ENCODE measurements at regions not wholly inside any gene's neighbourhood (a gene's known extent, or its start where the extent isn't known, plus 50 kb on each side); places are given as distances from the start of the nearest gene placed in this dataset.
A peak's percentile ranks its signal among the peaks of the same experiment; 100 is the strongest.

GRCh38 chr2:111657351-111657975 is 226.5 kb downstream of the ANAPC1 start:
- DNase-seq: no peak

DNA sequence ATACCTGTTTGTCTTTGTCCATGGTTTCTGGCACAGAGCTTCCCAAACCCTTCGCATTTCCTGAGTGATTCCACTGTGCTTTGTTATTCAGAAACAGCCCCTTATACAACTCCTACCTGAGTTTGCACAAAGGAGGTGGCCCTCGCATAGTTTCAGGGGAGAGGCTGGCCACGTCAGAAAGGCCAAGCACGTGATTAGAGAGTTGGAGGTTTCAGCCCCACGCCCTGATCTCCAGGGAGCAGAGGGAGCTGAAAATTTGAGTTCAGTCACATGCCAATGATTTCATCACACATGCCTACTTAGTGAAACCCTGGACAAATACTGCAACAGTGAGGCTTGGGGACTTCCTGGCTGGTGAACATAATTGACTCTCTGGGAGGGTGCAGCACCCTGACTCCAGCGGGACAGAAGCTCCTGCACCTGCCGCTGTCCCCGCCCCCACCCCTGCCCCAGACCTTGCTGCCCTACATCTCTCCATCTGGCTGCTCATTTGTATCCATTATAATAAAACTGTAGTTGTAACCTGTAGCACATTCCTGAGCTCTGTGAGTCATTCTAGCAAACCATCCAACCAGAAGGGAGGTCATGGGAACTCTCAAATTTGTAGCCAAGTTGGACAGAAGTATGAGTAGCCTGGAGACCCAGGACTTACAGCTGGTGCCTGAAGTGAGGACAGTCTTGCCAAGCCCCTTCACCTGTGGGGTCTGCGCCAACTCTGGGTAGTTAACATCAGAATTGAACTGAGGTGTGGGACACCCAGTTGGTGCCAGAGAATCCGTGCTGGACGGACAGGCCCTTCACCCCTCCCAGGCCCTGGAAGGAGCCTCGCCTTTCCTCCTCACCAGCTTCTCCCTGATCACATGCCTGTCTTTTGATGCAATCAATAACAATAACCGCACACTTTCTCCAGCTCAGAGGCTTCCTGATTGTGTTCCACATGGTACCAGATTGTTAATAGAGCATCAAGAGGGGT is 224.3 kb downstream of the ANAPC1 start:
- no peak for DNase-seq
- in situ Hi-C loops (cut with MboI; ENCODE audit: low pct_unique_long_range_greater_than_20kb, low sequenced_read_pairs): no loop called here

More at GRCh38 chr2:111657351-111657975, 226.5 kb downstream of the ANAPC1 start:
- in situ Hi-C loops (cut with MboI; ENCODE audit: low pct_unique_long_range_greater_than_20kb, low sequenced_read_pairs): no loop called here

DNA sequence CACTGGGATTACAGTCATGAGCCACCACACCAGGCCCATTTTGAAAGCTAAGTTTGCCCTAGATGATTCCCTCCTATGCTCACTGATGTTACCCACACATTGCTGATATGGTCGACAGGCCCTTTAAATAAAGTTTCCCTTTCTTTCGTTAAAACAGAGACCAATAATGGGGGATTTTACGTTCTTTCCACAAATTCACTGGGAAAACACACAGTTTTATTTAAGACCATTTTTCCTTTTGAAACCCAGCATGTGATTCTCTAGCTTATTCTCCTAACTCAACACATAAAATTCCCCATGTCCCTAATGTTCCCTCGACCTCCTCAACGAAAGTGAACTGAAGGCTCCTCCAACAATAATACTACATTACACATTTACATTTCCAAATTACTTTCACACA is 223.2 kb downstream of the ANAPC1 start:
- DNase-seq: no peak
- in situ Hi-C loops (cut with MboI; ENCODE audit: low pct_unique_long_range_greater_than_20kb, low sequenced_read_pairs): no loop called here

- no peak for DNase-seq
- in situ Hi-C loops (cut with MboI; ENCODE audit: low pct_unique_long_range_greater_than_20kb, low sequenced_read_pairs): no loop called here
These were observed 222.6 kb downstream of the ANAPC1 start for GRCh38 chr2:111661286-111661940.

DNA sequence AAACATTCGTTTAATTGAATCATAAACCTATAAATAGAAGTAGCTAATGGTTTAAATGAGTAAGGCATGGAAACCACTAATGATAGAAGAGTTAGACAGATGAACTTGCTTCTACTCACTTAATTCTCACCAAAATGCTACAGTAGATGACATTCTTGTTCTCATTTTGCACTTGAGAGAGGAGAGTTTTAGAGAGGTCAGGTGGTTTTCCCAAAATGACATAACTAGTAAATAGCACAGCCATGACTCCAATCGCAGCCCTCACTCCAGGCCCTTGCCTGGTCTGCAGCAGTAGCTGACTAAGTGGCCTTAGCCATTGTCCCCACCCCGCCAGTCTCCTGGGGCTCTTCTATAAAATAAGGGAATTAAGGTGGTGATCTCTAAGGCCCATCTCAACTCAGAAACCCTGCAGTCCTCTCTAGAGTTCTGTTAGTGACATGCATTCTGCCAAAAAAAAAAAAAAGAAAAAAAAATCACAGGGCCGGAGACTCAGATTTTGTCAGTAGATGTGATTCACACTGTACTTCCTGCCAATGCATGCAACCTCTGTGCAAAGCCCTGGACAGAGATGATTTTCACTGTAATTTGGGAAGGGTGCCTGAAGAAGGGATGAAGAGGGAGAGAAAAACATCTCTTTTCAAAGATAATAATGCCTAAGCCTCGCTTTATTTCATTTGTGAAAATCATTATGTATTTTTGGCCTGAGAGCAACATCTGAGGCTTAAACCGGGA is 221.8 kb downstream of the ANAPC1 start:
- in situ Hi-C loops (cut with MboI; ENCODE audit: low pct_unique_long_range_greater_than_20kb, low sequenced_read_pairs): no loop called here
- no peak for DNase-seq

- no peak for DNase-seq
- in situ Hi-C loops (cut with MboI; ENCODE audit: low pct_unique_long_range_greater_than_20kb, low sequenced_read_pairs): no loop called here
These were observed 221.1 kb downstream of the ANAPC1 start for GRCh38 chr2:111662771-111663470.

DNA sequence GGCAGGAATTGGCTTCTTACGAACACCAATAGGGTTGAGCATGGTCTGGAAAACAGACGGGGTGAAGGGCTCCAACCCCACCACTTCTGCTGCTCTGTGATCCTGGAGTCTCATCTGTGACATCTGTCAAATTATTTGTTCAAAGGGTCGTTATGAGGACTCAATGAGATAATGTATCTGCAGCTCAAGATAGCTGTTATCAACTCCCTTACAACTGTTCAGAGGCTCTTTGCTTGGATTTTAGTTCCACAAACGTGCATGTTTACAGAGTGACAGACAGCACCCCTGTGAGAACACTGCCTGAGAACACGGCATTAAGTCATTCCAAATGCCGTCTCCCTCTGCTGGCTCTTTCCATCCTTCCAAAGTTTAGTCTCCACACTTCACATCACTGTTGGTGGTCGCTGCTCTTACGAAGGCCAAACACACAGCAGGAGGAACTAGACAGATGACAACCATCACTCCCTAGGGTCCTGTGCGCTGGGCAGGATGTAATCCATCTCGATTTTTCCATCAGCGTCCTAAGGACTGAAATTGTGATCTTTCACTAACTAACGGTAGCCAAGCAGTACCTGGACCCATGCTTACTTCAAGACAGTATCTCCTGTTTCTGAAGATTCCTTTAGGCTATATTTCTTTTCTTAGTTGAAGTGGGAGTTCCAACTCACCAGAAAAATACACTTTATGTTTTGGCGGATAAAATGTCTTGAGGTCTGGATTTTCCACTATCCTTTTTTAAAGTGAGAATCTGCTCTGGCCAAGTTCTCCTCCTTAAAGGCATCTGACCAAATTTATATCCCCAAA is 220.3 kb downstream of the ANAPC1 start:
- no peak for DNase-seq
- in situ Hi-C loops (cut with MboI; ENCODE audit: low pct_unique_long_range_greater_than_20kb, low sequenced_read_pairs): no loop called here

DNA sequence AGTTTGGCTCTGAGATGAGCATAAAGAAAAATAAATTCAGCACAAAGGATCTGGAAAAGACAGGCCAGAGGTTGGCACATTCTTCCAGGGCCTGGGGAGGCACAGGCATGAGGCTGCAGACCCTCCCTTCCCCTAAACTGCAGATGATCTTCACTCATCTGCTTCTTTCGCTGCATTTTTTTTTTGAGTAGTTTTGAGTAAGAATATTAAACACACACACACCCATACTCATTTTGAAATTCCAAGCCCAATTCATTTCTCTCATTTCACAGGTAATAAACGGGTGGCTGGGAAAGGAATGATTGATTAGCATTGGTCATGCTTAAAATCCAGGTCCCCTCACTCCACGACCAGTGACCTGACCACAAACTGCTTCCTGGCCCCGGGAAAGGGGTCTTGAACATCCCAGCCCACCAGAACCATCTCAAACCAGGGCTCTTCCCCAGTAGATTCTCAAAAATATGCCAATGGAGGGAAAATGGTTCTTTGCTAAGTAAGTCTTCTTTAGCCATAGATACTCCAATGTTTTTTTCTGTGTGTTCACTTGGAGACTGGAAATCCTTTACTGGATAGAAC is 219.6 kb downstream of the ANAPC1 start:
- DNase-seq: no peak
- in situ Hi-C loops (cut with MboI; ENCODE audit: low pct_unique_long_range_greater_than_20kb, low sequenced_read_pairs): no loop called here

GRCh38 chr2:111665011-111665410 is 219.0 kb downstream of the ANAPC1 start:
- in situ Hi-C loops (cut with MboI; ENCODE audit: low pct_unique_long_range_greater_than_20kb, low sequenced_read_pairs): no loop called here
- no peak for DNase-seq

DNA sequence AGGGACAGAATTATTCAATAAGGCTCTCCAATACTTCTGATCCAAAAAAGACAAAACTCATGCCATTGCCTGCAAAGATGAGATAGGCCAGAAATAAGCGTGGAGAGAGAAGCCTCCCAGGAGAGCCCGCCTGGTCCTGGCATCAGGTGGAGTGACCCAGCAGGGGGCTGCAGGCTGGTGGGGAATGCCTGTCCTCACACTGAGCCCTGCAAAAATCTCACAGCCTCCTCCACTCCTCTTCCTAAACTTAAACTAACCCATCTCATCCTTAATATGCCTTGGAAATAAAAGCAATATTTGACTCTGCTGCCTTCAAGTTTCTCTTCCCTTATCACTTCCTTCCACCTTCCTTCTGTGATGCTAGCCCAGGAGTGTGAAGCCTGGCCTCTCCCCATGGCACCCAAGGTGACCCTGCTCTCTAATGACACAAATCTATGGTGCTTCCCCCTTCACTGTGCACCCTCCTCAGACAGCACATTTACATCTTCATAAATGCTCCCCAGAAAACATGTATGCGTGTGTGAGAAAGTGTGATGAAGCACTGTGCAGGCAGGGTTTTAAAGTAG is 218.4 kb downstream of the ANAPC1 start:
- in situ Hi-C loops (cut with MboI; ENCODE audit: low pct_unique_long_range_greater_than_20kb, low sequenced_read_pairs): no loop called here
- no peak for DNase-seq

GRCh38 chr2:111666160-111666559 is 217.8 kb downstream of the ANAPC1 start:
- DNase-seq: no peak
- in situ Hi-C loops (cut with MboI; ENCODE audit: low pct_unique_long_range_greater_than_20kb, low sequenced_read_pairs): no loop called here

DNA sequence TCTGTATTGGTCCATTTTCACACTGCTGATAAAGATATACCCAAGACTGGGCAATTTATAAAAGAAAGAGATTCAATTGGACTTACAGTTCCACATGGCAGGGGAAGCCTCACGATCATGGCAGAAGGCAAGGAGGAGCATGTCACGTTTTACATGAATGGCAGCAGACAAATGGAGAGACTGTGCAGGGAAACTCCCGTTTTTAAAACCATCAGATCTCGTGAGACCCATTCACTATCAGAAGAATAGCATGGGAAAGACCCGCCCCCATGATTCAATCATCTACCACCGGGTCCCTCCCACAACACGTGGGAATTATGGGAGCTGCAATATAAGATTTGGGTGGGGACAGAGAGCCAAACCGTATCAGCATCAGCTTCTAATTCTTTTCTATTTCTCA is 217.0 kb downstream of the ANAPC1 start:
- in situ Hi-C loops (cut with MboI; ENCODE audit: low pct_unique_long_range_greater_than_20kb, low sequenced_read_pairs): no loop called here
- no peak for DNase-seq

DNA sequence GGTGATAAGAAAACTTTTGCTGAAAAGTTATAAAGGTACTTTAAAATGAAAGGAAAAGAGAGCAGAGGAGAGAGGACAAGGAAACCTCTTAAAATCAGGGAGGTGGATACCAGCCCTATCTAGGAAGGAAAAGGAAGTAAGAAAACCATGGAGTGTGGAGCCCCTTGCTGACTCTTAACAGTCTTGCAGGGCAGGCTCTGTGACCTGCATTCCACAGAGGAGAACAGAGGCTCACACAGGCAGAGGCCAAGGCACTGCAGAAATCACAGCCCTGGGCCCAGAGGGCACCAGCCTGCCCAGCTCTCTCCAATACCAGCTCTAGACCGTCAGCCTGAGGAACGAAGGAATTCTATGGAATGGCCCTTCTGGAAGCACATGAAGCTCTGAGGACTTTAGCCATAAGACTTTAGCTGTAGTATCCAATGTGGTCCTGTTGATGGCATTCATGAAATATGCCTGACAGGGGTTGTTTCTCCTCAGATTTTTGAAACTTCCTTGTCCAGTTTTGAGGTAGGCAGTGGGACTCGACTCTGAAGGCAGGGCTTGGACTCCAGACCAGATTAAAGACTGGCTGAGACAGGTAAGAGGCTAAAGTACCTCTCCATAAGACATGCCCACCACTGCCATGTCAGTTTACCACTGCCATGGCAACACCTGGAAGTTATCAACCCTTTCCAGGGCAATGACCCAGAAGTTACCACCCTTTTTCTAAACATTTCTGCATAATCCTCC is 216.3 kb downstream of the ANAPC1 start:
- DNase-seq: peak; percentile 70
- in situ Hi-C loops (cut with MboI; ENCODE audit: low pct_unique_long_range_greater_than_20kb, low sequenced_read_pairs): no loop called here

DNA sequence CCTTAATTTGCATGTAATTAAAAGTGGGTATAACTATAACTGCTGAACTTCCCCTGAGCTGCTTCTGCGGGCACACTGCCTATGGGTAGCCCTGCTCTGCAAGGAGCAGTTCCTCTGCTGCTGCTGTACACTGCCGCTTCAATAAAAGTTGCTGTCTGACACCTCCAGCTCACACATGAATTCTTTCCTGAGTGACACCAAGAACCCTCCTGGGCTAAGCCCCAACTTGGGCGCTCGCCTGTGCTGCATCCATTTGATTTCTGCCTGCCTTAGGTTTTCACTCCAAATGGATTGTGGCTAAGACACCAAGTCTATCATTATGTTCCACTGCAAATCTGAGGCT is 215.7 kb downstream of the ANAPC1 start:
- in situ Hi-C loops (cut with MboI; ENCODE audit: low pct_unique_long_range_greater_than_20kb, low sequenced_read_pairs): no loop called here
- DNase-seq: no peak

DNA sequence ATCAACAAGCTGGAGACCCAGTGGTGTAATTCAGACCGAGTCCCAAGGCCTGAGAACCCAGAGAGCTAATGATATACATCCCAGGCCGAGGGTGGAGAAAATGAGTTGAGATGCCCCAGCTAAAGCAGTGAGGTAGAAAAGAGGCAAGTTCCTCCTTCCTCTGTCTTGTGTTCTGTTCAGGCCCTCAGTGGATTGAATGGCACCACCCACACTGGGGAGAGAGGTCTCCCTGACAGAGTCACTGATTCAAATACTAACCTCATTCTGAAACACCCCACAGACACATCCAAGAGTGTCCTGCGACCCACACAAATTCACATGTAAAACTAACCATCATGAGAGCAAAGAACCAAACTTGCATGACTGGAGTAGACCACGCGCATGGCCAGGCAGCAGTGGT is 215.3 kb downstream of the ANAPC1 start:
- no peak for DNase-seq
- in situ Hi-C loops (cut with MboI; ENCODE audit: low pct_unique_long_range_greater_than_20kb, low sequenced_read_pairs): no loop called here

DNA sequence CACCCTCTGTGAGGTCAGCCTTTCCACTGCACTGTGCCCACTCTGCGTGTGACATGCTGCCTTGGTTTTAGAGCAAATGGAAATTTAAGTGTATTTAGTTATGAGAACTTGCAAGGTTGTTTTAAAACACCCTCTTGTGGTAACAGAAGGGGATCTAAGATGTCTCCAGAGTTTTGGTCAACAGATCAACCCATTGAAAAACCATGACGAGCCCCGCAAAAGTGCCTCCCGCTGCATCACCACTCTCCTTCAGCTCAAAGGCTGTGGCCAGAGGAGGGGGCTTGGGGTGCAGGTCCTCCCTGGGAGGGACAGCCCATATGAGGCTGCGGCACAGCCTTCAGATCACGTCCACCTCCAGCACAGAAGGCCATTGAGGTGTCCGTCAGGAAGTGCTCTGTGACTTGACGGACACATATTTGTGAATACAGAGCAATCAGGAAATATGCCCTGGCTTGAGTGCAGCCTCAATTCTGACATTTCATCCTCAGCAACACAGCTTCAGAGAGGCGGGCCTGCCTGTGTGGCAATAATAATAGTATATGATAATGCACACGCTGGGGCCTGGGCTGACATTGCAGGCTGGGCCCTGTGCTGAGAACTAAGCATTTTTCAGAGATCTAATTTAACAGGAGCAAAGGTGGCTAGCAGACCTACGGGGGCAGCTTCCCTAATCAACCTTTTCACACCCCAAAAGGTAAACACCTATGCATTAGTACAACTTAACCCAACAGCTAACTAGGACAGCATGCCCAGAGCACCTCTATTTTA is 213.9 kb downstream of the ANAPC1 start:
- in situ Hi-C loops (cut with MboI; ENCODE audit: low pct_unique_long_range_greater_than_20kb, low sequenced_read_pairs): no loop called here
- DNase-seq: no peak
